A673 (cell line): ENCODE measurements at regions not wholly inside any gene's neighbourhood (a gene's known extent, or its start where the extent isn't known, plus 50 kb on each side); places are given as distances from the start of the nearest gene placed in this dataset.

Experiments used
- CTCF ChIP-seq: fragments of 300-800, 200-600 bp; sonication (generic); conservative IDR thresholded peaks from 2 replicates; pipeline ENCODE4 v1.5.1; 2017; ENCODE audit warnings: low read depth, mild to moderate bottlenecking, antibody characterized with exemption, low read length, moderate library complexity, mixed read lengths
- EZH2 ChIP-seq: fragments of 200-600 bp; sonication (generic); IDR thresholded peaks from 2 replicates; pipeline ENCODE4 v1.6.1; 2017; ENCODE audit warnings: borderline replicate concordance, low read depth, mild to moderate bottlenecking, mixed read lengths, antibody characterized with exemption, low read length; ENCODE audit not compliant: poor library complexity, severe bottlenecking

- TF ChIP-seq CTCF (no peak), EZH2 (no peak)
Observed at GRCh38 chr18:57095884-57096283, 51.0 kb upstream of the BOD1L2 start.
